Progenitor cell of endocrine pancreas (in vitro differentiated cells): ENCODE measurements at regions not wholly inside any gene's neighbourhood (a gene's known extent, or its start where the extent isn't known, plus 50 kb on each side); places are given as distances from the start of the nearest gene placed in this dataset.

Source experiments
- DNase-seq: peaks from one replicate; pipeline ENCODE4 v3.0.0; 2021; ENCODE audit warnings: low spot score; ENCODE audit not compliant: unreplicated experiment
- H3K27ac Mint-ChIP-seq: 2 replicates; pipeline ENCODE4 v1.8.0; 2021; ENCODE audit warnings: mild to moderate bottlenecking, moderate library complexity, mixed read lengths
- H3K27me3 Mint-ChIP-seq: 2 replicates; pipeline ENCODE4 v1.8.0; 2021; ENCODE audit warnings: mixed read lengths
- H3K36me3 Mint-ChIP-seq: 2 replicates; pipeline ENCODE4 v1.8.0; 2022; ENCODE audit warnings: mixed read lengths; ENCODE audit not compliant: insufficient read depth
- H3K4me1 Mint-ChIP-seq: 2 replicates; pipeline ENCODE4 v1.8.0; 2021; ENCODE audit warnings: low read depth, mixed read lengths
- H3K4me3 Mint-ChIP-seq: 2 replicates; pipeline ENCODE4 v1.8.0; 2021; ENCODE audit warnings: low read depth, mild to moderate bottlenecking, moderate library complexity, mixed read lengths
- H3K9me3 Mint-ChIP-seq: 2 replicates; pipeline ENCODE4 v1.8.0; 2021; ENCODE audit warnings: low read depth, mixed read lengths
- TF ChIP-seq, protein P1 (sequence below): fragments of 200-600 bp; sonication (generic); IDR thresholded peaks from one replicate; pipeline ENCODE4 v1.5.0; 2021; ENCODE audit warnings: antibody characterized with exemption, mild to moderate bottlenecking; ENCODE audit not compliant: unreplicated experiment

- H3K36me3 Mint-ChIP-seq = no peaks in the 10 kb centered on the region
- H3K9me3 Mint-ChIP-seq = no peaks in the 10 kb centered on the region
- H3K27ac Mint-ChIP-seq = no peak overlapping the region
- H3K27me3 Mint-ChIP-seq = no peaks in the 10 kb centered on the region
- no peak overlapping the region for H3K4me3 Mint-ChIP-seq
- TF ChIP-seq, protein P1, sequence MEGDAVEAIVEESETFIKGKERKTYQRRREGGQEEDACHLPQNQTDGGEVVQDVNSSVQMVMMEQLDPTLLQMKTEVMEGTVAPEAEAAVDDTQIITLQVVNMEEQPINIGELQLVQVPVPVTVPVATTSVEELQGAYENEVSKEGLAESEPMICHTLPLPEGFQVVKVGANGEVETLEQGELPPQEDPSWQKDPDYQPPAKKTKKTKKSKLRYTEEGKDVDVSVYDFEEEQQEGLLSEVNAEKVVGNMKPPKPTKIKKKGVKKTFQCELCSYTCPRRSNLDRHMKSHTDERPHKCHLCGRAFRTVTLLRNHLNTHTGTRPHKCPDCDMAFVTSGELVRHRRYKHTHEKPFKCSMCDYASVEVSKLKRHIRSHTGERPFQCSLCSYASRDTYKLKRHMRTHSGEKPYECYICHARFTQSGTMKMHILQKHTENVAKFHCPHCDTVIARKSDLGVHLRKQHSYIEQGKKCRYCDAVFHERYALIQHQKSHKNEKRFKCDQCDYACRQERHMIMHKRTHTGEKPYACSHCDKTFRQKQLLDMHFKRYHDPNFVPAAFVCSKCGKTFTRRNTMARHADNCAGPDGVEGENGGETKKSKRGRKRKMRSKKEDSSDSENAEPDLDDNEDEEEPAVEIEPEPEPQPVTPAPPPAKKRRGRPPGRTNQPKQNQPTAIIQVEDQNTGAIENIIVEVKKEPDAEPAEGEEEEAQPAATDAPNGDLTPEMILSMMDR = no peak
- no peaks in the 10 kb centered on the region for H3K4me1 Mint-ChIP-seq
- DNase-seq = no peak
Observed at GRCh38 chr3:159899166-159899565, 89.5 kb upstream of the IL12A start.

DNA sequence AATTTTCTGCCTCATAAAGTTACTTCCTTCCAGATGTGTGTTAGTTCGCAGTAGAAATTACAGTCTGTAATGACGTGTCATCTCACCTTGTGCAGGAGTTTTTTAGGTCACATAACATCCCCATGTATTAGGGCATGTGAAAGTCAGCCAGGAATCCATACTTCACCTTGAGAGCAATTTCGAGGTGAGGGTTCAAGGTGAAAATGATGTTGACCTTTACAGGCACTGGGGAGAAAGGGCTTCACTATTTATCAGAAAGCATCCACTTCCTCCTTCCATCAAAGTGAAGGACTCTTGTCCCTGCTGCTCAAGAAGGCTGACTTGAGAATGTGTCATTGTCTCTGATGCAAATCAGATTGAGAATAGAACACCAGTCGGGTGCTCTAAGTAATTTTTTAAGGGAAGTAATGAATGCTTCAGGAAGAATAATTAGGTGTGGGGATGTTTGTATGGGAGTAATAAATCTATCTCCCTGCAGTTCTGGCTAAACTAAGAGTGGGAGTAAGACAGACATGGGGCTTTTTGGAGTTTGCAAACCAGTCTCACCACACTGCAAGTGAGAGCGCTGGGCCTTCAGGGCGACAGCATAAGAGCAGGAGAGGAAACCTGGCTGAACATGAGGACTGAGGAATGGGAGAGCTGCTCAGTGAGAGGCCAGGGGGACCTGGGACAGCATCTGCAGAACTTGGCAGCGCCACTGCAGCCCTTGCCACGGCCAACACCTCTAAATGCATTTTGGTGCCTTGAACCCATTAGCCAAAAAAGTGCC is 85.9 kb upstream of the IL12A start:
- H3K9me3 Mint-ChIP-seq = peaks cover 3% of the 10 kb centered on the region
- H3K36me3 Mint-ChIP-seq = no peaks in the 10 kb centered on the region
- no peak overlapping the region for H3K4me3 Mint-ChIP-seq
- no peaks in the 10 kb centered on the region for H3K4me1 Mint-ChIP-seq
- H3K27me3 Mint-ChIP-seq = no peaks in the 10 kb centered on the region
- TF ChIP-seq, protein P1 = no peak
- no peak for DNase-seq
- no peak overlapping the region for H3K27ac Mint-ChIP-seq

GRCh38 chr3:159904455-159904854 is 84.2 kb upstream of the IL12A start:
- Mint-ChIP-seq H3K27ac (no peak overlapping the region), H3K4me3 (no peak overlapping the region), H3K9me3 (peaks cover 3% of the 10 kb centered on the region), H3K27me3 (no peaks in the 10 kb centered on the region), H3K4me1 (no peaks in the 10 kb centered on the region), H3K36me3 (no peaks in the 10 kb centered on the region)
- DNase-seq = no peak
- TF ChIP-seq, protein P1 = no peak

- Mint-ChIP-seq H3K27ac (no peak overlapping the region), H3K4me1 (no peaks in the 10 kb centered on the region), H3K36me3 (no peaks in the 10 kb centered on the region), H3K9me3 (peaks cover 3% of the 10 kb centered on the region), H3K27me3 (no peaks in the 10 kb centered on the region), H3K4me3 (no peak overlapping the region)
- TF ChIP-seq, protein P1 = no peak
- no peak for DNase-seq
Observed at GRCh38 chr3:159904911-159905310, 83.7 kb upstream of the IL12A start.

DNA sequence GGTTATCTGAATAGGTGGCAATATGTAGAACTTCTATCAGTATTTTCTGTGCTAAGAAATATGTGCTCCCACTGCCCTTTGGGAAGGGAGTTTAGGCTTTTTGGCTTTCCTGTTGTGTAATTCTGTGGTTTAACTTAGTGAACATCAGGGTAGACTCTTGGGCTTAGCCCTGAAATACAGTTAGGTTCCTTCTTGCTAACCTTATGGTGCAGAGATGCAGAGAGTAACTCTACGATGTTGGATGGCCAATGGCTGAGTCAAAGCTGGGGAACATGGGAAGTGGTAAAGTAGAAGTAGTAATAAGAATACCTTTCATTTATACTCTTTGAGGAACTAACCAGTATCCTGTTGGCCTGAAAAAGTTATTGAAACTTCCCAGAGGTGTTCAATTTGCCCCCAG is 80.8 kb upstream of the IL12A start:
- no peaks in the 10 kb centered on the region for H3K27me3 Mint-ChIP-seq
- H3K4me3 Mint-ChIP-seq = no peak overlapping the region
- no peak overlapping the region for H3K27ac Mint-ChIP-seq
- TF ChIP-seq, protein P1 = no peak
- H3K9me3 Mint-ChIP-seq = peaks cover 3% of the 10 kb centered on the region
- no peaks in the 10 kb centered on the region for H3K36me3 Mint-ChIP-seq
- DNase-seq = no peak
- H3K4me1 Mint-ChIP-seq = no peaks in the 10 kb centered on the region
